SKM-1 (cell line): ENCODE measurements at regions not wholly inside any gene's neighbourhood (a gene's known extent, or its start where the extent isn't known, plus 50 kb on each side); places are given as distances from the start of the nearest gene placed in this dataset.

Experiments
- DNase-seq: peaks from one replicate; lab custom pipeline; 2025; ENCODE audit not compliant: unreplicated experiment; lab: John Stamatoyannopoulos, UW

GRCh38 chr5:2125171-2125900 lies 242.6 kb upstream of the IRX4 start:
- DNase-seq = no peak

- DNase-seq = no peak
Measured at GRCh38 chr5:2124434-2125170, 241.9 kb upstream of the IRX4 start.

GRCh38 chr5:2123874-2124273 lies 241.1 kb upstream of the IRX4 start:
- no peak for DNase-seq

GRCh38 chr5:2120361-2120760 lies 237.6 kb upstream of the IRX4 start:
- no peak for DNase-seq

GRCh38 chr5:2119573-2119972 lies 236.8 kb upstream of the IRX4 start:
- DNase-seq = no peak

GRCh38 chr5:2113348-2114131 lies 230.8 kb upstream of the IRX4 start:
- DNase-seq = no peak

GRCh38 chr5:2112173-2113025 lies 229.7 kb upstream of the IRX4 start:
- DNase-seq = no peak

GRCh38 chr5:2111569-2112105 lies 228.9 kb upstream of the IRX4 start:
- DNase-seq = no peak

- no peak for DNase-seq
Measured at GRCh38 chr5:2110934-2111462, 228.3 kb upstream of the IRX4 start.

GRCh38 chr5:2110137-2110933 lies 227.6 kb upstream of the IRX4 start:
- no peak for DNase-seq

- no peak for DNase-seq
Measured at GRCh38 chr5:2109566-2109965, 226.8 kb upstream of the IRX4 start.

- DNase-seq = no peak
Measured at GRCh38 chr5:2106721-2107120, 224.0 kb upstream of the IRX4 start.

GRCh38 chr5:2105141-2105540 lies 222.4 kb upstream of the IRX4 start:
- DNase-seq = no peak

- DNase-seq = no peak
Measured at GRCh38 chr5:2103940-2104339, 221.2 kb upstream of the IRX4 start.

GRCh38 chr5:2102819-2103776 lies 220.4 kb upstream of the IRX4 start:
- DNase-seq = no peak

GRCh38 chr5:2101685-2102084 lies 219.0 kb upstream of the IRX4 start:
- DNase-seq = no peak

- no peak for DNase-seq
Measured at GRCh38 chr5:2096887-2097505, 214.3 kb upstream of the IRX4 start.

GRCh38 chr5:2095011-2095410 lies 212.3 kb upstream of the IRX4 start:
- DNase-seq = no peak
